Smooth muscle cell (in vitro differentiated cells): ENCODE measurements at regions not wholly inside any gene's neighbourhood (a gene's known extent, or its start where the extent isn't known, plus 50 kb on each side); places are given as distances from the start of the nearest gene placed in this dataset.

Experiments used
- DNase-seq: peaks from one replicate; lab custom pipeline; 2025; ENCODE audit not compliant: unreplicated experiment; lab: John Stamatoyannopoulos, UW
- H2AFZ ChIP-seq: fragments of 200-600 bp; sonication (generic); 2 replicates; pipeline ENCODE4 v1.6.0; 2016; ENCODE audit warnings: antibody characterized with exemption, low read depth, mild to moderate bottlenecking
- H3F3A ChIP-seq: fragments of 200-600 bp; sonication (generic); 2 replicates; pipeline ENCODE4 v1.6.0; 2017; ENCODE audit warnings: antibody characterized with exemption, low read depth
- H3K27ac ChIP-seq: fragments of 200-600 bp; sonication (generic); 2 replicates; pipeline ENCODE4 v1.5.1; 2016; ENCODE audit warnings: low read depth, mild to moderate bottlenecking
- H3K27me3 ChIP-seq: fragments of 200-600 bp; sonication (generic); 2 replicates; pipeline ENCODE4 v1.6.1; 2016; ENCODE audit warnings: low read depth, mild to moderate bottlenecking
- H3K36me3 ChIP-seq: fragments of 200-600 bp; sonication (generic); 2 replicates; pipeline ENCODE4 v1.5.1; 2016; ENCODE audit warnings: low read depth
- H3K4me1 ChIP-seq: fragments of 200-600 bp; sonication (generic); 2 replicates; pipeline ENCODE4 v1.5.1; 2016; ENCODE audit warnings: low read depth
- H3K4me2 ChIP-seq: fragments of 200-600 bp; sonication (generic); 2 replicates; pipeline ENCODE4 v1.6.0; 2016; ENCODE audit warnings: mild to moderate bottlenecking
- H3K4me3 ChIP-seq: fragments of 200-600 bp; sonication (generic); 2 replicates; pipeline ENCODE4 v1.5.1; 2016; ENCODE audit warnings: mild to moderate bottlenecking
- H3K79me2 ChIP-seq: fragments of 200-600 bp; sonication (generic); 2 replicates; pipeline ENCODE4 v1.6.0; 2016; ENCODE audit warnings: low read depth, mild to moderate bottlenecking
- H3K9ac ChIP-seq: fragments of 200-600 bp; sonication (generic); 2 replicates; pipeline ENCODE4 v1.6.0; 2016; ENCODE audit warnings: low read depth
- H3K9me3 ChIP-seq: fragments of 200-600 bp; sonication (generic); replicated peaks from 2 replicates; pipeline ENCODE4 v1.5.1; 2016; ENCODE audit warnings: low read depth
- H4K20me1 ChIP-seq: fragments of 200-600 bp; sonication (generic); 2 replicates; pipeline ENCODE4 v1.6.0; 2016; ENCODE audit warnings: low read depth
- WGBS: methylation state at CpG from one replicate; pipeline ENCODE4 v1.1.7; 2016; ENCODE audit warnings: low lambda C conversion rate; 5-methylcytosine and 5-hydroxymethylcytosine counted together
- TF ChIP-seq, protein P1 (sequence below): fragments of 200-600 bp; sonication (generic); IDR thresholded peaks from 2 replicates; pipeline ENCODE4 v1.5.1; 2017; ENCODE audit warnings: borderline replicate concordance, mild to moderate bottlenecking, antibody characterized with exemption; ENCODE audit not compliant: insufficient read depth, poor library complexity, severe bottlenecking

DNA sequence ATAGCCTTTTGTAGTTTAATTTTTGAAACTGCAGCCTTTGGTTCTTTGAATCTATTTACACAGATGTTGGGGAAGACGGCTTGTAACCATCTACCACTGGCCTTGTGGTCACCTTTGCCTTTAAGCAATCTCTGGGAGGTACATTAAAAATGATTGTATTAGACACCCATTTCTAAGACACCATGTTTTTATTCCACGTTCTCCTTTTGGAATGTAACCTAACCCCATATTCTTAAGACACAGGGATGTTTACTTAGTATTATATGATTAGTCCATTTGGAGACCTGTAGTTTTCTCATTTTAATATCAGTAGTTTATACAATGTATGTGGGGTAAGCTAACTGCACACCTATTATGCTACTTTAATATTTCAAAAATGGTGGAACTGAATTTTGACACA is 175.1 kb upstream of the PLSCR5 start:
- H3K4me2 ChIP-seq: no peak overlapping the region

DNA sequence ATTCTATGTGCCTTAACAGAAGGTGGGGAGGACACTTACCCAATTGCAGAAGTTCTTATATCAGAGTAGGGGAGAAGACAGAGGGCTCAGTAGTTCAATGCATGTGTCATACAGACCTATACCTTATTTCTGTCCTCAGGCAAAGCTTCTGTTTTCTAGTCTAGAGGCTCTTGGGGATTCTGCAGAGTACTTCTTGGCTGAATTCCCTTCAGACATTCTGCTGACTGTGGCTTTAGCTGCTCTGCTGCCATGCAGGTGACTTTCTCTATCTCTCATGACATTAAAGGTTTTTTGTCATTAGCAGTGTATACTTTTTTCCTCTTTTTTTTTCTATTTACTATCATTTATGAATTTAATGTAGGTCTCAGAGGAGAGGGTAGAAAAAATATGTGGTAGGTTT is 172.8 kb upstream of the PLSCR5 start:
- Histone ChIP-seq H3K27me3 (no peaks in the 10 kb centered on the region), H4K20me1 (no peaks in the 10 kb centered on the region), H3K4me2 (no peak overlapping the region), H3K4me3 (no peak overlapping the region), H3K79me2 (no peaks in the 10 kb centered on the region), H3K9ac (no peak overlapping the region), H3K27ac (no peak overlapping the region), H3K9me3 (no peaks in the 10 kb centered on the region), H3F3A (no peaks in the 10 kb centered on the region), H3K36me3 (no peaks in the 10 kb centered on the region), H2AFZ (no peak overlapping the region), H3K4me1 (no peaks in the 10 kb centered on the region)
- TF ChIP-seq, protein P1, sequence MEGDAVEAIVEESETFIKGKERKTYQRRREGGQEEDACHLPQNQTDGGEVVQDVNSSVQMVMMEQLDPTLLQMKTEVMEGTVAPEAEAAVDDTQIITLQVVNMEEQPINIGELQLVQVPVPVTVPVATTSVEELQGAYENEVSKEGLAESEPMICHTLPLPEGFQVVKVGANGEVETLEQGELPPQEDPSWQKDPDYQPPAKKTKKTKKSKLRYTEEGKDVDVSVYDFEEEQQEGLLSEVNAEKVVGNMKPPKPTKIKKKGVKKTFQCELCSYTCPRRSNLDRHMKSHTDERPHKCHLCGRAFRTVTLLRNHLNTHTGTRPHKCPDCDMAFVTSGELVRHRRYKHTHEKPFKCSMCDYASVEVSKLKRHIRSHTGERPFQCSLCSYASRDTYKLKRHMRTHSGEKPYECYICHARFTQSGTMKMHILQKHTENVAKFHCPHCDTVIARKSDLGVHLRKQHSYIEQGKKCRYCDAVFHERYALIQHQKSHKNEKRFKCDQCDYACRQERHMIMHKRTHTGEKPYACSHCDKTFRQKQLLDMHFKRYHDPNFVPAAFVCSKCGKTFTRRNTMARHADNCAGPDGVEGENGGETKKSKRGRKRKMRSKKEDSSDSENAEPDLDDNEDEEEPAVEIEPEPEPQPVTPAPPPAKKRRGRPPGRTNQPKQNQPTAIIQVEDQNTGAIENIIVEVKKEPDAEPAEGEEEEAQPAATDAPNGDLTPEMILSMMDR: no peak
- no peak for DNase-seq

More for the DNA sequence above, 175.1 kb upstream of the PLSCR5 start:
- H3F3A ChIP-seq: no peaks in the 10 kb centered on the region
- no peak overlapping the region for H3K4me3 ChIP-seq
- H4K20me1 ChIP-seq: no peaks in the 10 kb centered on the region
- no peaks in the 10 kb centered on the region for H3K27me3 ChIP-seq
- H3K4me1 ChIP-seq: no peaks in the 10 kb centered on the region
- H3K9me3 ChIP-seq: no peaks in the 10 kb centered on the region
- H2AFZ ChIP-seq: no peak overlapping the region
- no peak for DNase-seq
- no peak overlapping the region for H3K27ac ChIP-seq
- WGBS: 90% methylated on average over 2 of the region's 2 CpGs
- TF ChIP-seq, protein P1: no peak
- no peak overlapping the region for H3K9ac ChIP-seq
- no peaks in the 10 kb centered on the region for H3K36me3 ChIP-seq
- H3K79me2 ChIP-seq: no peaks in the 10 kb centered on the region

DNA sequence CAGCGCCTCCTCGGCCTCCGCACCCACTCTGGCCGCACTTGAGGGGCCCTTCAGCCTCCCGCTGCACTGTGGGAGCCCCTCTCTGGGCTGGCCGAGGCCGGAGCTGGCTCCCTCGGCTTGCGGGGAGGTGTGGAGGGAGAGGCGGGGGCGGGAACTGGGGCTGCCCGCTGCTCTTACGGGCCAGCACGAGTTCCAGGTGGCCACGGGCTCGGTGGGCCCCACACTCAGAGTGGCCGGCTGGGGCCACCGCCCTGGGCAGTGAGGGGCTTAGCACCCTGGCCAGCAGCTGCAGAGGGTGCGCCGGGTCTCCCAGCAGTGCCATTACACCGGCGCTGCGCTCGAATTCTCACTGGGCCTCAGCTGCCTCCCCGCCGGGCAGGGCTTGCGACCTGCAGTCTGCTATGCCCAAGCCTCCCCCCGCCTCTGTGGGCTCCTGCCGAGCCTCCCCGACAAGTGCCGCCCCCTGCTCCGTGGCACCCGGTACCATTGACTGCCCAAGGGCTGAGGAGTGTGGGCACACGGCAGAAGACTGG is 167.1 kb upstream of the PLSCR5 start:
- Histone ChIP-seq H3K27ac (no peak overlapping the region), H4K20me1 (no peaks in the 10 kb centered on the region), H3K4me2 (no peak overlapping the region), H3K79me2 (no peaks in the 10 kb centered on the region), H3K4me1 (no peaks in the 10 kb centered on the region), H3K4me3 (no peak overlapping the region), H3K9ac (no peak overlapping the region), H3K9me3 (no peaks in the 10 kb centered on the region), H3F3A (no peaks in the 10 kb centered on the region), H2AFZ (no peak overlapping the region), H3K27me3 (no peaks in the 10 kb centered on the region), H3K36me3 (no peaks in the 10 kb centered on the region)
- no peak for DNase-seq
- TF ChIP-seq, protein P1: no peak
- over 99% methylated on average over 27 of the region's 34 CpGs for WGBS

DNA sequence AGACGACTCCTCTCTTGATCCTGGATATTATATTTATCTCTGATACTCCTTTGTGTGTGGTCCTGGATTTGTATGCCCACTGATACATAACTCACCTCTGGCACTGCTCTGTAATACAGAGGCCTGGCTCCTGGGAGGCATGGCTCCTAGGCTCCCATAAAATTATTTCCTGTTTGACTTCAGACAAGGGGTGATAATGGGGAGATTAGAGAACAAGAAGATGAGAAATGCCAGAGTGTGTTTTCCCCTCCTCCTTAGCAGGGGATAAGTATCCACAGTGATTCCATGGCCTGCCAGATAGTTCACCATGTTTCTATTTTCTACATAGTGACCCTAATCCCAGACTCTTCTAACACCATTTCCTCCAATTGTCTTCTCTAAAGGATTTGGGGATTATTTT is 165.7 kb upstream of the PLSCR5 start:
- Histone ChIP-seq H3K4me3 (no peak overlapping the region), H3K4me1 (no peaks in the 10 kb centered on the region), H2AFZ (no peak overlapping the region), H4K20me1 (no peaks in the 10 kb centered on the region), H3K9ac (no peak overlapping the region), H3K79me2 (no peaks in the 10 kb centered on the region), H3K4me2 (no peak overlapping the region), H3F3A (no peaks in the 10 kb centered on the region), H3K36me3 (no peaks in the 10 kb centered on the region), H3K27ac (no peak overlapping the region), H3K9me3 (no peaks in the 10 kb centered on the region), H3K27me3 (no peaks in the 10 kb centered on the region)
- TF ChIP-seq, protein P1: no peak
- DNase-seq: no peak
- 35% methylated on average over 1 of the region's 1 CpG for WGBS
